Upper lobe of left lung (tissue), 6 donors: ENCODE measurements at regions not wholly inside any gene's neighbourhood (a gene's known extent, or its start where the extent isn't known, plus 50 kb on each side); places are given as distances from the start of the nearest gene placed in this dataset.
"Not testable (repeated sequence)": the region's sequence is repeated elsewhere in the genome, so short reads cannot be mapped to it uniquely, and the experiment has no call there.

Experiments
- ATAC-seq, 2 donors: fragments of 200-7000 bp; cut with Tn5 transposase; one replicate each; pipeline ENCODE4 v1.9.1; 2022; ENCODE audit warnings: mild to moderate bottlenecking in 2 of 2, moderate library complexity in 2 of 2; ENCODE audit not compliant: low FRiP score in 2 of 2
- DNase-seq, 2 donors: peaks; one replicate each; pipeline ENCODE4 v3.0.0-alpha.2; 2019 to 2020
- H3K27ac ChIP-seq, 4 donors: fragments of 200-600 bp; sonication (generic); one replicate each; pipeline ENCODE4 v1.5.1; 2016 to 2019
- H3K27me3 ChIP-seq, 4 donors: fragments of 200-600 bp; sonication (generic); one replicate each; pipeline ENCODE4 v1.5.1; 2017 to 2019
- H3K36me3 ChIP-seq, 4 donors: fragments of 200-600 bp; sonication (generic); one replicate each; pipeline ENCODE4 v1.5.1; 2016 to 2019
- H3K4me1 ChIP-seq, 4 donors: fragments of 200-600 bp; sonication (generic); one replicate each; pipeline ENCODE4 v1.5.1; 2018 to 2019
- H3K4me3 ChIP-seq, 4 donors: fragments of 200-600 bp; sonication (generic); one replicate each; pipeline ENCODE4 v1.5.1; 2017 to 2019; ENCODE audit warnings: mild to moderate bottlenecking in 2 of 4, moderate library complexity in 1 of 4
- H3K9me3 ChIP-seq, 4 donors: fragments of 200-600 bp; sonication (generic); one replicate each; pipeline ENCODE4 v1.5.1; 2018 to 2019
- CTCF ChIP-seq, 6 experiments: fragments of 450-650 bp in 4 of 6; fragments of 200-600 bp in 2 of 6; sonication (generic) in 2 of 6; IDR thresholded peaks; one replicate each; pipeline ENCODE4 v1.5.1; 2016 to 2019; ENCODE audit warnings: antibody characterized with exemption in 6 of 6
- EP300 ChIP-seq, 4 donors: sonication (generic); formaldehyde crosslinking; IDR thresholded peaks; one replicate each; pipeline ENCODE4 v1.5.1; 2017; ENCODE audit warnings: antibody characterized with exemption in 4 of 4, control low read depth in 2 of 4
- POLR2A ChIP-seq, 4 donors: fragments of 450-650 bp; IDR thresholded peaks; one replicate each; pipeline ENCODE4 v1.5.1; 2016 to 2017; ENCODE audit warnings: antibody characterized with exemption in 4 of 4, mild to moderate bottlenecking in 2 of 4
- POLR2AphosphoS5 ChIP-seq, 2 donors: sonication (generic); formaldehyde crosslinking; IDR thresholded peaks; one replicate each; pipeline ENCODE4 v1.5.1; 2017; ENCODE audit warnings: antibody characterized with exemption in 2 of 2
- WGBS, 2 donors: methylation state at CpG; one replicate each; pipeline ENCODE4 v1.1.5; 2017 to 2018; 5-methylcytosine and 5-hydroxymethylcytosine counted together
- donor health status: DM: no; HTN: no; CAD: no; lungs with moderate emphysema.
- donor health status: DM: no; HTN: yes; CAD: no; lungs with severe emphysema.

GRCh38 chr6:147441751-147442150 is 66.7 kb upstream of the SAMD5 start:
- no peaks in the 10 kb centered on the region for H3K9me3 ChIP-seq
- H3K36me3 ChIP-seq, result no peaks in the 10 kb centered on the region
- H3K4me1 ChIP-seq, result no peaks in the 10 kb centered on the region
- TF ChIP-seq EP300 (IDR thresholded peaks at IDR 0.05) (no peak), POLR2A (IDR thresholded peaks at IDR 0.05) (no peak)
- no peak overlapping the region for H3K27ac ChIP-seq
- ATAC-seq (no peak), DNase-seq (no peak)
- H3K4me3 ChIP-seq, result no peak overlapping the region
- WGBS, 2 donors, result 55 to 73% methylated on average over 1 of the region's 1 CpG
- no peaks in the 10 kb centered on the region for H3K27me3 ChIP-seq

GRCh38 chr6:147447835-147448611 is 60.5 kb upstream of the SAMD5 start:
- Histone ChIP-seq H3K4me3 (peak overlapping the region in 1 of 4 donors; percentile 5), H3K36me3 (no peaks in the 10 kb centered on the region), H3K27me3 (no peaks in the 10 kb centered on the region), H3K4me1 (no peaks in the 10 kb centered on the region), H3K27ac (no peak overlapping the region), H3K9me3 (no peaks in the 10 kb centered on the region)
- no peak for TF ChIP-seq CTCF (IDR thresholded peaks at IDR 0.05)
- TF ChIP-seq EP300 (IDR thresholded peaks at IDR 0.05), result no peak
- no peak for TF ChIP-seq POLR2AphosphoS5 (IDR thresholded peaks at IDR 0.05)
- TF ChIP-seq POLR2A (IDR thresholded peaks at IDR 0.05), result no peak
- ATAC-seq (peak in 1 of 2 donors; percentile 19), DNase-seq (peak; percentile 19 to 26)
- 46 to 48% methylated on average over 13 of the region's 13 CpGs for WGBS, 2 donors

- WGBS, 2 donors, result 94 to 96% methylated on average over 8 of the region's 8 CpGs
- no peak overlapping the region for H3K27ac ChIP-seq
- H3K9me3 ChIP-seq, result no peaks in the 10 kb centered on the region
- ATAC-seq (no peak), DNase-seq (no peak)
- no peaks in the 10 kb centered on the region for H3K27me3 ChIP-seq
- no peak overlapping the region for H3K4me3 ChIP-seq
- no peaks in the 10 kb centered on the region for H3K4me1 ChIP-seq
- H3K36me3 ChIP-seq, result no peaks in the 10 kb centered on the region
- TF ChIP-seq EP300 (IDR thresholded peaks at IDR 0.05), result no peak
- no peak for TF ChIP-seq POLR2A (IDR thresholded peaks at IDR 0.05)
- no peak for TF ChIP-seq POLR2AphosphoS5 (IDR thresholded peaks at IDR 0.05)
- no peak for TF ChIP-seq CTCF (IDR thresholded peaks at IDR 0.05)
Observed at GRCh38 chr6:147448775-147449174, 59.7 kb upstream of the SAMD5 start.

GRCh38 chr6:147449405-147450161 is 58.9 kb upstream of the SAMD5 start:
- H3K4me1 ChIP-seq, result no peaks in the 10 kb centered on the region
- H3K4me3 ChIP-seq, result no peak overlapping the region
- H3K27me3 ChIP-seq, result no peaks in the 10 kb centered on the region
- DNase-seq (no peak), ATAC-seq (no peak)
- no peak overlapping the region for H3K27ac ChIP-seq
- H3K9me3 ChIP-seq, result no peaks in the 10 kb centered on the region
- H3K36me3 ChIP-seq, result no peaks in the 10 kb centered on the region
- no peak for TF ChIP-seq CTCF (IDR thresholded peaks at IDR 0.05)
- TF ChIP-seq EP300 (IDR thresholded peaks at IDR 0.05), result no peak
- TF ChIP-seq POLR2AphosphoS5 (IDR thresholded peaks at IDR 0.05), result no peak
- no peak for TF ChIP-seq POLR2A (IDR thresholded peaks at IDR 0.05)
- WGBS, 2 donors, result 85 to 91% methylated on average over 4 of the region's 4 CpGs

- ATAC-seq (no peak), DNase-seq (peak in 1 of 2 donors; percentile 1)
- Histone ChIP-seq H3K9me3 (no peaks in the 10 kb centered on the region), H3K4me1 (no peaks in the 10 kb centered on the region), H3K4me3 (no peak overlapping the region), H3K36me3 (no peaks in the 10 kb centered on the region), H3K27ac (no peak overlapping the region), H3K27me3 (no peaks in the 10 kb centered on the region)
- WGBS, 2 donors, result 63 to 73% methylated on average over 4 of the region's 4 CpGs
- TF ChIP-seq EP300 (IDR thresholded peaks at IDR 0.05) (no peak), POLR2AphosphoS5 (IDR thresholded peaks at IDR 0.05) (no peak), POLR2A (IDR thresholded peaks at IDR 0.05) (no peak), CTCF (IDR thresholded peaks at IDR 0.05) (no peak)
Observed at GRCh38 chr6:147453361-147453760, 55.1 kb upstream of the SAMD5 start.

- H3K27me3 ChIP-seq, H3K9me3 ChIP-seq, DNase-seq, H3K4me3 ChIP-seq, H3K4me1 ChIP-seq, ATAC-seq, H3K27ac ChIP-seq, H3K36me3 ChIP-seq: not testable (repeated sequence)
- 97 to 98% methylated on average over 2 of the region's 2 CpGs for WGBS, 2 donors
Observed at GRCh38 chr6:147454862-147455261, 53.6 kb upstream of the SAMD5 start.
